GM10248 (cell line): ENCODE measurements at regions not wholly inside any gene's neighbourhood (a gene's known extent, or its start where the extent isn't known, plus 50 kb on each side); places are given as distances from the start of the nearest gene placed in this dataset.

ENCODE experiments used
- CTCF ChIA-PET: fragments of 300-600 bp; sonication (Branson Sonifier 250); formaldehyde crosslinking; extraction: SDS; loops from one replicate; lab custom pipeline; 2021; ENCODE audit warnings: antibody characterized with exemption; lab: Yijun Ruan, JAX
- POLR2A ChIA-PET: fragments of 350-650 bp; sonication (Branson Sonifier 250); formaldehyde crosslinking; extraction: SDS; loops from one replicate; lab custom pipeline; 2020; ENCODE audit warnings: antibody characterized with exemption; lab: Yijun Ruan, JAX
- DNase-seq: peaks from one replicate; pipeline ENCODE4 v3.0.0; 2012; ENCODE audit errors: extremely low spot score
- CTCF ChIP-seq: IDR thresholded peaks from 2 replicates; pipeline ENCODE4 v1.5.1; 2012; ENCODE audit warnings: mild to moderate bottlenecking, low read depth; ENCODE audit errors: extremely low read depth, missing control alignments, control extremely low read depth

GRCh38 chr5:136703036-136703435 is 337.7 kb upstream of the TRPC7 start:
- DNase-seq: no peak
- CTCF ChIA-PET: no interaction called here
- TF ChIP-seq CTCF: no peak
- POLR2A ChIA-PET: no interaction called here

GRCh38 chr5:136701191-136701590 is 335.8 kb upstream of the TRPC7 start:
- no peak for DNase-seq
- POLR2A ChIA-PET: no interaction called here
- no peak for TF ChIP-seq CTCF
- CTCF ChIA-PET: no interaction called here

GRCh38 chr5:136699651-136700050 is 334.3 kb upstream of the TRPC7 start:
- no peak for DNase-seq
- TF ChIP-seq CTCF: no peak
- ChIA-PET POLR2A (interaction anchor here (0.7 kb wide), 1 partner anchor 775 kb away, joined by 3 read pairs; no protein-coding TSS in a partner anchor), CTCF (interaction anchor here (1.4 kb wide), 1 partner anchor 9 kb away, joined by 3 read pairs; no protein-coding TSS in a partner anchor)

- no peak for TF ChIP-seq CTCF
- ChIA-PET CTCF (interaction anchor here (1.4 kb wide), 1 partner anchor 9 kb away, joined by 3 read pairs; no protein-coding TSS in a partner anchor), POLR2A (interaction anchor here (0.7 kb wide), 1 partner anchor 774 kb away, joined by 3 read pairs; no protein-coding TSS in a partner anchor)
- no peak for DNase-seq
Measured at GRCh38 chr5:136698970-136699369, 333.6 kb upstream of the TRPC7 start.

GRCh38 chr5:136694258-136694657 is 328.9 kb upstream of the TRPC7 start:
- ChIA-PET POLR2A (no interaction called here), CTCF (interaction anchor here (1.0 kb wide), 1 partner anchor 21 kb away, joined by 3 read pairs; no protein-coding TSS in a partner anchor)
- no peak for DNase-seq
- no peak for TF ChIP-seq CTCF

- no peak for TF ChIP-seq CTCF
- ChIA-PET POLR2A (no interaction called here), CTCF (no interaction called here)
- no peak for DNase-seq
Measured at GRCh38 chr5:136689552-136689951, 324.2 kb upstream of the TRPC7 start.
